ENCODE measurements at regions not wholly inside any gene's neighbourhood (a gene's known extent, or its start where the extent isn't known, plus 50 kb on each side); places are given as distances from the start of the nearest gene placed in this dataset.

DNA sequence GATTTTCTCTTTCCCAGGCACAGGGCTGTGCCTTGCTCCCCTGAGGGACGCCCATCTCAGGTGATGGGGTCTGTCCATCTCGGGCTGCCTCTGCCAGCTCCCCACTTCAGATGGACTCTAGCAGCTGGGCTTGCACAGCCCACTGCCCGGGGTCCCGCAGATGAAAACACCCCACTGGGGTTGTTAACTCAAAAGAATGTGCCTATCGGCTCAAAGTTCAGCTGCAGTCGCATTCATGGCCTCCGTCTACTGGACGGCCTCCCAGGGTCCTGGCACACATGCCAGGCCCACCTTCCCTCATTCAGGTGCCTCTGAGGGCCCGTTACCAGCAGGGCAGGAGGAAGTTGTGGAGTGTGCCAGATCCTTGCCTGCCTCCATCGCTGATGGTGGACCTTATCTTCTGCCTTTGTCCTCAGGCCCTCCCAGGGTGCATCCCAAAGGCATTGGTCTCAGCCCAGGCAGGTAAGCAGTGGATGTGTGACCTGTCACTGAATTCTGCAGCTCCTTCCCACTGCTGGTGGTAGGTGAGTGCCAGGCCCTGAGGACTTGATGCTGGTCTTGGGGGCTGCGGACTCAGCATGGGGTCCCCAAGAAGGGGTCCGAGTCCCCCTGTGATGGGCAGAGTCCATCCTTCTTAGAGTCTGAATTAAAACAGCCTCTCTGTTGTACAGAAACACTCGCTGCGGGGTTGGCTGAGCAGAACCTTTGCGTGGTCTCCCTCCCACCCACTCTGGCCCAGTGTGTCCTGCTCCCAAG is 324.6 kb upstream of the DIO3 start:
- DNase-seq (ENCODE audit: insufficient read length, low spot score) (no peak), FAIRE-seq (no peak)
- TF ChIP-seq, protein P1, sequence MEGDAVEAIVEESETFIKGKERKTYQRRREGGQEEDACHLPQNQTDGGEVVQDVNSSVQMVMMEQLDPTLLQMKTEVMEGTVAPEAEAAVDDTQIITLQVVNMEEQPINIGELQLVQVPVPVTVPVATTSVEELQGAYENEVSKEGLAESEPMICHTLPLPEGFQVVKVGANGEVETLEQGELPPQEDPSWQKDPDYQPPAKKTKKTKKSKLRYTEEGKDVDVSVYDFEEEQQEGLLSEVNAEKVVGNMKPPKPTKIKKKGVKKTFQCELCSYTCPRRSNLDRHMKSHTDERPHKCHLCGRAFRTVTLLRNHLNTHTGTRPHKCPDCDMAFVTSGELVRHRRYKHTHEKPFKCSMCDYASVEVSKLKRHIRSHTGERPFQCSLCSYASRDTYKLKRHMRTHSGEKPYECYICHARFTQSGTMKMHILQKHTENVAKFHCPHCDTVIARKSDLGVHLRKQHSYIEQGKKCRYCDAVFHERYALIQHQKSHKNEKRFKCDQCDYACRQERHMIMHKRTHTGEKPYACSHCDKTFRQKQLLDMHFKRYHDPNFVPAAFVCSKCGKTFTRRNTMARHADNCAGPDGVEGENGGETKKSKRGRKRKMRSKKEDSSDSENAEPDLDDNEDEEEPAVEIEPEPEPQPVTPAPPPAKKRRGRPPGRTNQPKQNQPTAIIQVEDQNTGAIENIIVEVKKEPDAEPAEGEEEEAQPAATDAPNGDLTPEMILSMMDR (IDR thresholded peaks at IDR 0.05; ENCODE audit: insufficient read depth, missing control alignments), result no peak

DNA sequence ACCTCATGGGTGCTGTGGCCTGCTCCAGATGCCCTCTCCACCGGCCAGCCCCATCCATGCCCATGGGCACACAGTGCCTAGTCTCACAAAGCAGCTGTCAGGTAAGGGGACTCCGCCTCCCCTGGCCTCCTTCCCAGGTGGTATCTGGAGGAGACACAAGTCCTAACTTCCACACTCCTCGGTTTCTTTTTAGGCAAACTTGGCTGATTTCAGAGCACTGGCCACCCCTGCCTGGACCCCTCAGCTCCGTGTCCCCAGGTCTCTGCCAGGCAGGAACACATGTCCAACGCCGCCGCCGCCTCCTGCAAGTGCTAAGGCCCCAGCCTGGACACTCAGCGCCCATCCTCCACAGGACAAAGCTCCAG is 324.1 kb upstream of the DIO3 start:
- FAIRE-seq (no peak), DNase-seq (ENCODE audit: insufficient read length, low spot score) (no peak)
- TF ChIP-seq, protein P1 (IDR thresholded peaks at IDR 0.05; ENCODE audit: insufficient read depth, missing control alignments), result no peak

DNA sequence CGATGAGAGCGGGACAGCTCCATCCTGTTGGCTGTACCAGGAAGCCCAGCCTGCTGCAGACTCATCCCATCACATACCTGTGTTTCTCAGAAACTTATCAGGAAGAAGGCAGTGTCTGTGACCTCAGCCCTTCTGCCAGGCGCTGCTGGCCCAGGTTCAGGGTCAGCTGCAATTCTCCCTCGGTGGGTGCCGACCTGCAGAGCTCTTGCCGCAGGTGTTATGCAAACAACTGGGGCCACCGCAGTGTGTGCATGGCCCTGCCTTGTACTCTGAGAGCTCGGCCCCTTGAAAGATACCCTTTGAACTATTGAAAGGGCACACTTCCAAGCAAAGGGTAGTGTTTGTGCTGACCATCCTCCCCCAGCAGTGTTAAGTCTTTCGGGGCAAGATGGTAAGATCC is 322.2 kb upstream of the DIO3 start:
- TF ChIP-seq, protein P1 (IDR thresholded peaks at IDR 0.05; ENCODE audit: insufficient read depth, missing control alignments), result no peak
- DNase-seq (ENCODE audit: insufficient read length, low spot score) (no peak), FAIRE-seq (no peak)

DNA sequence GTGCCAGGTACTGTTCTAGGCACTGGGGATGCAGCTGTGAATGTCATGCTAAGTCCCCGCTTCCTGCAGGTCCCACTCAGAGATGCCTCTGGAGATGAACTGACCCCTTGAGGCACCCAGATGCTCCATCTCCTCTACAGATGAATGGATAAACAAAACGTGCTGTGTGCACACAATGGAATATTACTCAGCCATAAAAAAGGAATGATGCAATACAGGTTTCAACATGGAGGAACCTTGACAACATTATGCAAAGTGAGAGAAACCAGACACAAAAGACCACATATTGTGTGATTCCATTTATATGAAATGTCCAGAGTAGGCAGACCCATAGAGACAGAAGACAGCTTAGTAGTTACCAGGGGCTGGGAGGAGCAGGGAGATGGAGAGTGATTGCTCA is 320.1 kb upstream of the DIO3 start:
- no peak for DNase-seq (ENCODE audit: insufficient read length, low spot score)
- TF ChIP-seq, protein P1 (IDR thresholded peaks at IDR 0.05; ENCODE audit: insufficient read depth, missing control alignments), result no peak
- no peak for FAIRE-seq

DNA sequence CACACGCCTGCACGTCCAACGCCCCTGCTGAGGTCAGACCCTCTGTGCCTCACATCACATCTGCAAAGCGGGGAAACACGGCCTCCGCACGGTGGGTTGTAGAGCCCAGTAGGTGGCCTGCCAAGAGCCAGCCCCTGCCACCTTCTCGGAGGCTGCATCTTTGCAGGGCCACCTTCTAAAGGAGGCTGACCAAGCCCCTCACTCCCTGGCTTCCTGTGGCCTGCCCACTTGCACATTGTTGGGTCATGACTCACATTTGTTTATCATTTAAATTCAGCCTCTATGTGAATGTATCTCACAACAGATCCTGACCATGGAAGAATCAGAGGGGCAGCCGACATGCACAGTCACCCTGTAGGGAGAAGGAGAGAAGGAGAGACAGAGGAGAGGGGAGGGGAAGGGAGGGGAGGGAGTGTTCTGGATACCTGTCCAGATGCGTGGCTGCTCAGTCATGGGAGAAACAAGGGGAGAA is 319.5 kb upstream of the DIO3 start:
- no peak for FAIRE-seq
- TF ChIP-seq, protein P1 (IDR thresholded peaks at IDR 0.05; ENCODE audit: insufficient read depth, missing control alignments), result no peak
- DNase-seq (ENCODE audit: insufficient read length, low spot score), result no peak

DNA sequence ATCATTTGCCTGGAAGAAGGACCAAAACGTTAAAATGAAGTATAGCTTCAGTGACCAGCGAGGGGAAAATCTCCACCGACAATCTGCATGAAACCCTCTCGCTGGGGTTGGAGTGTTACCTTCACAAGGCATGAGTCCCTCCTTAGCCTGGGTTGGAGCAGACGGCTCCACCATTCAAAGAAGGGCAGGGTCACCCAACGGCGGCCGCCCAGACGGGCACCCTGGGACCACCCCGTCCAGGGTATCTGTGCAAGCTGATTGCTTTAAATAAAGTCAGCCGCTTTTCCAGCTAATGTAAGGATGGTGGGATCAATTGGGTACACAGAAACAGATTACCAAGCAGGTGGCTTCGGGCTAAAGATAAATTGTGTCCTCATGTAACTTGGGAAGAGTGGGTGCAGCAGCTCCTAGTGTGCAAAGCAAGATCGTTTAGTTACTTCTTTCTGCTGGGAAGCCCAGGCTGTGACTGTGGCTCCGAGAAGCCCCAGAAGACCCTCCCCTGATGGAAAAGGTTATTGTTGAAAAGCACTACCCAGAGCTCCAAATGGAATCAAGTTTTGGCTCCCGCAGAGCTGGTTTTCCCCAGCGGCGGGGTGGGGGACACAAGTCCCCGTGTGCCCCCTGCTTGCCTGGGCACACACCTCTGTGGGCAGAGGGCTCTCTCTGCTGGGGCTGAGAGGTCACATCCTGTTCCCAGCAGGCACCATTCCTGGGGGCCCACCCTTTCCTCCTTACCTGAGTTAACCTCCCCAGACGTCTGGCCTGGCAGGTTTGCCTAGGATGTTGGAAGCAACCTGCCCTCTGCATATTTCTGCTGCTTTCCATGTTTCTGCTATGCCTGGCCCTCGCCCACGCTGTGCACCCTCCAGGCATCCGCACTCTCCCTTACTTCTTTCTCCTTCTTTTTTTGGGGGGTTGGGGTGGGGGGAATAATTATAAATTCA is 318.6 kb upstream of the DIO3 start:
- DNase-seq (ENCODE audit: insufficient read length, low spot score), result no peak
- FAIRE-seq, result no peak
- TF ChIP-seq, protein P1 (IDR thresholded peaks at IDR 0.05; ENCODE audit: insufficient read depth, missing control alignments), result no peak
